ENCODE measurements at regions not wholly inside any gene's neighbourhood (a gene's known extent, or its start where the extent isn't known, plus 50 kb on each side); places are given as distances from the start of the nearest gene placed in this dataset.
"Not testable (repeated sequence)": the region's sequence is repeated elsewhere in the genome, so short reads cannot be mapped to it uniquely, and the experiment has no call there.

DNA sequence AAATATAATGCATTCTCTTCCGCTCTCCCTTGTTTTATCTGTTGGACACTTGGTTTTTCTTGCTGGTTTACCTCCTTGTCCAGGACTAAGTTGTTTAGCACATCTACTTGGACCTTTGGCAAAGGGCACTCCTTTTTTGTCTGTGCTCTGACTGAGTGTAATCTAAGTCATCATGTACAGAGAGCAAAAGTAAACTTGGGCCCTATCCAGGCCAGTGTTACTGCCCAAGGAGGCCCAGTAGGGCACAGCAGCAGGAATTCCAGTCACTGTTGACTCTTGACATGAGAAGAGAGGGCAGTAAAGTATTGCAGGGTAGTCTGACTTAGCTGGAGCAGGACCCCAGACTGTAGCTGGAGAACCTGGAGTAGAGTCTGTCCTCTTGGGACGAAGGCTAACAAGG is 445.5 kb downstream of the ZIC3 start:
- no peak for DNase-seq (ENCODE audit: low read depth in 4 of 4, low spot score in 3 of 4)

DNA sequence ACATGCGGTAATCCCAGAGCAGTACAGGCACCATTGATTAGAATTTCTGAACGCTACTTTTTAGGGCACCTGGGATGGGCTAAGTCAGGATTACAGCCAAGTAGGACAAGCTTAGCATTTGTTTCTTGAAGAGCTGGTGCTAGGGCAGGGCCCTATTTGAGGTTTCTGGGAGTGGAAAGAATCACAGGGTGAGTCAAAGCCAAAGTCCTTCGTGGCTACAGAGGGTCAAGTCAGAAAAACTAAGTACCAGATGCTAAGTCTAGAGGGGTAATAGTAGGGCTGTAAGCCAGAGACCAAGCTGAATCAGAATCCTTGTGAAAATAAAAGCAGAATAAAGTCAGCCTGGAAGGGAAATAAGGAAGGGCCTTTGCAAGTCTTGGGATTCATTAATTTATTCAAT is 448.6 kb downstream of the ZIC3 start:
- no peak for DNase-seq (ENCODE audit: low read depth in 4 of 4, low spot score in 3 of 4)

DNA sequence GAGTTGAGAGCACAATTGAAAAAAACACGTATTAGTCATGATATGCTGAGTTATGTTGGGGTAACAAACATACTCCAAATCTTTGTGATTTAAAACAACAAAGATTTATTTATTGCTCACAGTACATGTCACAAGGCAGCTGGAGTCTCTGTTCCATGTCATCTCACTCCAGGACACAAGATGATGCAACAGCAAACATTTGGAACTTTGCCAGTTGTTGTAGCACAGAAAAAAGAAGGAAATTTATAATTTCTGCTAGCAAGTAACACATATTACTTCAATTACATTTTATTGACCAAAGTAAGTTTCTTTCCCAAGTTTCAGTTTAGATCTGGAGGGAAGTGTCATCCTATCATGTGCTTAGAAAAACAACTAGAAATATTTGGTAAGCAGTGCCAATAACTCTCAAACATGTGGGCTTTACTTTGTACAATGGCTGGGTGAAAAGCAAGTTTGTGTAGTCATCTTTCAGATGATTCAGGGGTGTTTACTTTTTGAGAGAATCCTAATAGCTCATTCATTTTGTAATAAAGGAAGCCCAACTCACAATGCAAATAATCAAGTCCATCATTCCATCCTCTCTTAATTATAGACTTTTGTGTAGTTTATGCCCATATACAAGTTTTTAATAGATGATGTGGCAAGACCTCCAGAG is 452.3 kb downstream of the ZIC3 start:
- no peak for DNase-seq (ENCODE audit: low read depth in 4 of 4, low spot score in 3 of 4)

DNA sequence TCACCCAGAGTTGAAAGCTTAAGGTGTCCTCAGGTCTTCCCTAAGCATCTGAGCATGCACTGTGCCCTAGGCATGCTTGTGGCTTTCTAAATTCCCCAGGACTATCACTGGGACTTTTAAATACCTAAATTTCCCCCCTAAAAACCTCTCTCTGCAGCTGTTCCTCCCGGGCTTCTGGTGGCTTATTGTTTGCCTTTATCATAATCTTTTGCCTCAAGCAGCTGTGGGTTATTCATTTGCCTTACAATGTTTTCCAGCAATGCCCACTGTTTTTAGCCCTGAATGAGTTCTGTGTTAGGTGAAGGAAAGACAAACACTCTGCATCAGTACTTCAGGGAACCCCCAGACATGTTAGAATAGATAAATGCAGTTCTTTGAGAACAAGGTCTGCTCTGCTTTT is 455.0 kb downstream of the ZIC3 start:
- no peak for DNase-seq (ENCODE audit: low read depth in 4 of 4, low spot score in 3 of 4)

DNA sequence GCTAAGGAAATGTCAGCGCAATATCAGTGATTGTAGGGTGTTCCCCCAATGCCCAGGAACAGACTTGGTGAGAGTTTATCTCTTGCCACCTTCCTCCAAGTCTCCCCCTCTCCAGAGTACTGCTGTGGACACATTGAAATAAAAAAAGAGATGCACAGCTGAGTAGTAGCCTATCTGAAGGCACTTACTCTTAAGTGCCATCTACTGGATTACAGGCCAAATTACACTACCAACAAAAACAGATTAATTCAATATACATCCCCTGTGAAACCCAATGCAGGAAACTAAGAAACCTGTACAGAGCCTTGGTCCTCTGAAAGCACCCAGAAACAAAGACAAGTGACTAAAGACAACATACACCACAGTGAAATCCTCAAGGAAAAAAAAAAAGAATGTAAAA is 460.3 kb downstream of the ZIC3 start:
- DNase-seq (ENCODE audit: low read depth in 4 of 4, low spot score in 3 of 4), result no peak

DNA sequence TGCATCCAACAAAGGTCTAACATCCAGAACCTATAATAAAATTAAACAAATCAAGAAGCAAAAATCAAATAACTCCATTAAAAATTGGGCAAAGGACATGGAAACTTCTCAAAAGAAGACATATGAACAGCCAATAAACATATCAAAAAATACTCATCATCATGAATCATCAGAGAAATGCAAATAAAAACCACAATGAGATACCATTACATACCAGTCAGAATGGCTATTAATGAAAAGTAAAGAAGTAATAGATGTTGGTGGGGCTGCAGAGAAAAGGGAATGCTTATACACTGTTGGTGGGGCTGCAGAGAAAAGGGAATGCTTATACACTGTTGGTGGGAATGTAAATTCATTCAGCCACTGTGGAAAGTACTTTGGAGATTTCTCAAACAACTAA is 465.8 kb downstream of the ZIC3 start:
- DNase-seq (ENCODE audit: low read depth in 4 of 4, low spot score in 3 of 4), result no peak

DNA sequence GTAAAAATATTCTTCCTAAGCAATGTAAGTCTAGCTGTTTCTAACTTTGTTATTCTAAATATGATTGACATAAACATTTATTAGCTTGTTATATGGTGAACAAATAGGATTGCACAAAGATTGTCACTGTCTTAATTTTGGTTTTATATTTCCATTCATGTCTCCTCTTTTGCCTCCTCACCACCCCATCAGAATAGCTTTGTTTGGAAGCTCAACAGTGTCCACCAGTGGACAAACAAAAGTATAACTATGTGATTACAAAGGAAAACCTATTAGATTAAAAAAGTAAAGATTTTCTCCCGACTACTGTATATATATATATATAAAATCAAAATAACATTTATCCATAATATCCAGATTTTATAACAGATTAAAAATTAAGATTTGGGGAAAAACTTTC is 468.2 kb downstream of the ZIC3 start:
- no peak for DNase-seq (ENCODE audit: low read depth in 4 of 4, low spot score in 3 of 4)

DNA sequence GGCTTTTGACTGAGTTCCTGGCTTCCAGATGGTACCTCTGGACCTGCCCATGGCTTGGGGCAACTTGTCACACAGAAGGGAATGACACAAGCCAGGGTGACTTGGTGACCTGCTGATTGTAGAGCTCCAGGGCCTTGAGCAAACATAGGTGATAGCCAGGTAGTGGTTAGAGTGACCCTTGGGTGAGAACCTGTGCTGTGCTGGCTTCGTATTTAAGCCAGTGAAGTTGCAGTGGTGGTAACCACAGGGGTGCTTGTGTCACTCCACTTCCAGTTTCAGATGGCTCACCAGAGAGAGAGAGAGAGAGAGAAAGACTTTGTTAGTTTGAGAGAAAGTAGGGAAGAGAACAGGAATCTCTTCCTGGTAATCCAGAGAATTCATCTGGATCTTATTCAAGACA is 471.6 kb downstream of the ZIC3 start:
- DNase-seq (ENCODE audit: low read depth in 4 of 4, low spot score in 3 of 4), result no peak

DNA sequence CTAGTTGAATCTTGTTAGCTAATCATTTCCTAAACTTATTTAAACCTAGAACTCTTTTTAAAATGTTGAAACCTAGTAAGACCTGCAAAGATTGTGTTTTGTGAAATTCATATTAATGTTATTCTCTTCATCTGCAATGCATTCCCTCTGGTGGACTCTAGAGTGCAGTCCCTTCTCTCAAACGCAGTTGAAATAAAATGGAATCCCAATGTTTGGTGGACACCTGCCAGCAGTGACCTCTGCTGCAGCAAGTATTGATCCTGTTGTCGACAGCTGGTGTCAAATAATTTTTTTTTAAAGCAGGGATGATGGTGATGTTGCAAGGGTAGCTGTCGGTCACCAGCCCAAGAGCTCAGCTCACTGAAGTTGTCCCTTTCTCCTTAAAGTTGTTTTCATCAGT is 492.0 kb downstream of the ZIC3 start:
- DNase-seq (ENCODE audit: low read depth in 4 of 4, low spot score in 3 of 4), result no peak

DNA sequence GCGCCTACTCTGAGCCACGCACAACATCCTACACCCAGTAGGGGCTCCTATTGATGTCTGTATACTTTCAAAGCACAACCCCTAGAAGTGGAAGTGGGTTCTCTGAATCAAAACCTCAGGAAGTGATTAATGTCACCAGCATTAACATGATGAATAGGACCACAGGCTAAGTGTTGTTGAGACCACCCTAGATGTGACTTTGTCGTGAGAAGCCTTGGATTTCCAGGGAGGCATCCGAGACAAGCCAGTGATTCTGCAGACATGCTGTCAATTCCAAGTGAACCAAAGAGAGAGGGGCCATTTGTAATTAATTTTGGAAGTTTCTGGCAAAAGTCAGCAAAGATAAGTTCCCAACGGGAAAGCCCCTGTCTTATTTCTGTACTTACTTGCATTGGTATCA is 493.0 kb downstream of the ZIC3 start:
- DNase-seq (ENCODE audit: low read depth in 4 of 4, low spot score in 3 of 4), result no peak

DNA sequence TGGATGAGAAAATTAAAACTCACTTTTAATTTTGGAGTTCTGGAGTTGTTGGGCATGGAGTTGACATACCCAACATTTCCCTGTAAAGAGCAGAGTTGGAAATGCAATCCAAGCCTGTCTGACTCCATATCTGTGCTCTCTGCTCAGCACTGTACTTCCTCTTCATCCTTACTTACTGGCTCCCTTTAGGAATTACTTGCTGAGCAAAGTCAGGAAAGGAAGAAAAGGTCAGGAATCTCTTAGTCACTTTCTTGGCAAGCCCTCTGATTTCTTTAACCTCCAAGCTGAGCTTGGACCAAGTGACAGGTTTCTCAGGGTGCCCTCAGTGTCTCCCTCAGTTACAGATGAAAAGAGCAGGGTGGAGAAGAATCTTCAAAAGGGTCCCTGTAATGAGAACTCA is 501.5 kb downstream of the ZIC3 start:
- no peak for DNase-seq (ENCODE audit: low read depth in 4 of 4, low spot score in 3 of 4)

DNA sequence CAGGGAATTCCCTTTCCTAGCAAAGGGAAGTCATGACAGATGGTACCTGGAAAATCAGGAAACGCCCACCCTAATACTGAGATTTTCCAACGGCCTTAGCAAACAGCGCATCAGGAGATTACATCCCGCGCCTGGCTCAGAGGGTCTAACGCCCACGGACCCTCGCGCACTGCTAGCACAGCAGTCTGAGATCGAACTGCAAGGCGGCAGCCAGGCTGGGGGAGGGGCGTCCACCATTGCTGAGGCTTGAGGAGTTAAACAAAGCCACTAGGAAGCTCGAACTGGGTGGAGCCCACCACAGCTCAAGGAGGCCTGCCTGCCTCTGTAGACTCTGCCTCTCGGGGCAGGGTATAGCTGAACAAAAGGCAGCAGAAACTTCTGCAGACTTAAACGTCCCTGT is 507.7 kb downstream of the ZIC3 start:
- no peak for DNase-seq (ENCODE audit: low read depth in 4 of 4, low spot score in 3 of 4)

DNA sequence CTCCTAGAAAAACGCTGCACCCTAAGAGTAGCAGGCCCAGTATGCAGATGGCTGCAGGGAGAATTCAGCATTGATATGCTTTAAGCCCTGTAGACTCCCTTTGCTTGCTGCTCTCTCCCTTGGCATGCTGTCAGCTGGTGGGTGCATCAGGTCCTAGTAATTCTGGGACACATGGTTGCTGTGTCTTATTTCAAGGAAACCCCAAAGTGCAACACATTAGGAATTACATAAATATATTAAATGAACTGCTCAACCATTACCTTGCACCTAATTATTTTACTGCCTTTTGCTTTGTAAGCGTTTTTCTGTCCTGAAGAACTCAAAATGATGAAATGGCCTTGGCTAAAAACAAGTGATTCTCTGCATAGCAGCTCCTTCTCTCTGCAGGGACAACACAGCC is 516.3 kb downstream of the ZIC3 start:
- no peak for DNase-seq (ENCODE audit: low read depth in 4 of 4, low spot score in 3 of 4)

DNA sequence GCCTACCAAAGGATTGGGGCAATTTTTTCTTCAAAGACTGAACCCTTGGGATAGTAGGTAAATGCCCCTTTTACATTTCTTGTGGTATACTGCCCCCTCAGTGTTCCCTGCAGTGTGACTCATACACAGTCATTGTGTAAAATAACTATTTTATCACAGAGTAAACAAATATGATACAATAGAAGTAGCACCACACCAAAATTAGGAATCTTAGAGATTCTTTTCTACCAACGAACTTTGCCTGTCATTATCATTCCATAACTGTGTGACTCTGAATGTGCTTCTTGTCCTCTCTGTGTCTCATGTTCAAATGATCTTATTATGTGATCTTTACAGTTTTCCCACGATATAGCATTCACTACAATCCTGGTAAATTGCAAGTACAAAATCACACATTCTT is 517.0 kb downstream of the ZIC3 start:
- DNase-seq (ENCODE audit: low read depth in 4 of 4, low spot score in 3 of 4), result no peak

DNA sequence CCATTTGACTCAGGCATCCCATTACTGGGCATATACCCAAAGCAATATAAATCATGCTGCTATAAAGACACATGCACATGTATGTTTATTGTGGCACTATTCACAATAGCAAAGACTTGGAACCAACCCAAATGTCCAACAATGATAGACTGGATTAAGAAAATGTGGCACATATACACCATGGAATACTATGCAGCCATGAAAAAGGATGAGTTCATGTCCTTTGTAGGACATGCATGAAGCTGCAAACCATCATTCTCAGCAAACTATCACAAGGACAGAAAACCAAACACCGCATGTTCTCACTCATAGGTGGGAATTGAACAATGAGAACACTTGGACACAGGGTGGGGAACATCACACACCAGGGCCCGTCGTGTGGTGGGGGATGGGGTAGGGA is 545.0 kb downstream of the ZIC3 start:
- DNase-seq (ENCODE audit: low read depth in 4 of 4, low spot score in 3 of 4), result not testable (repeated sequence)

DNA sequence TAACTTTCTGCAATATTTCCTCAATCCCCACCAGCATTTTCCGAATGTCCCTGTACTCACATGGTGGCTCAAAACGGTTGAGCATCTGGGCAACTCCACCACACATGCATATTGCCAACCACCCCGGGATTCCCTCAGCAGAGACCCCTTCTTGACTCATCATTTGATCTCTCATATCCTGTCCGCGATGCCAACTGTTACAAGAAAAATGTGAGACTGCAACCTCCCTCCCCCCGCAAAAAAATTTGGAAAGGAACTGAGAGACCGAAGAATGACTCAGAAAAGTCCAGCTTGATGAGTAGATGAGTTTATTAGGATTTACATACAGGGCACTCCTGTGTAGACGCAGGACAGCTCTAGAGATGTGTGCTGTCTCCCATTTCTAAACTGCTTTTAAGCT is 561.4 kb downstream of the ZIC3 start:
- DNase-seq (ENCODE audit: low read depth in 4 of 4, low spot score in 3 of 4), result no peak

DNA sequence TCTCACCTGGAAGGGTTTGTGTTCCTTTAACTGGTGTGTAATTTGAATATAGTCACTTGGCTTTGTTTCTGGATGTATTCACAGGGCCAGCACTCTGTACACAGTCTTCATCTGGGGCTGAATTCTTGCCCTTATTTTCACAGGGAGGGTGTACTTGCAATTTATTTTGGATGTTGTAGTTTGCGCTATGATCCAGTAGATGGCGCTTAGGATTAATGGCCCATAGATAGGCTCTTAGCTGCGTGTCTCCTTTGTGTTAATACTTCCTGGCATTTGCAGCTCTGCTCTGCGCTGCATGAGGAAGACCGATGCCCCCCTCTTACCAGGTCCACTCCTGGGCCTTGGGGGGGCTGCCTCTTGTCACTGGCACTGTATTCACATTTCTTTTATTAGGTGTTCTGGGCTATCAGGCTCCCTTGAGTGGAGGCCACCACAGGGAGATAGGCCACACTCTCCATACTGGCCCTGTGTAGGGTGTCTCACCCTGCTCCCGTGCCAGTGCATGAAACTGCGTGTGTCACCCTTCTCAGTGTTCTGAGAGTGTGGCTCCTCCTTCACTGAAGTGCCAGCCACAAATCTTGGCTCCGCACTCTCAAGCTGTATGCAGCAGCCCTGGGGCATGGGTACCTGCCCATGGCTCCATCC is 562.2 kb downstream of the ZIC3 start:
- DNase-seq (ENCODE audit: low read depth in 4 of 4, low spot score in 3 of 4), result peak in 2 of 4 donors; percentile 2

DNA sequence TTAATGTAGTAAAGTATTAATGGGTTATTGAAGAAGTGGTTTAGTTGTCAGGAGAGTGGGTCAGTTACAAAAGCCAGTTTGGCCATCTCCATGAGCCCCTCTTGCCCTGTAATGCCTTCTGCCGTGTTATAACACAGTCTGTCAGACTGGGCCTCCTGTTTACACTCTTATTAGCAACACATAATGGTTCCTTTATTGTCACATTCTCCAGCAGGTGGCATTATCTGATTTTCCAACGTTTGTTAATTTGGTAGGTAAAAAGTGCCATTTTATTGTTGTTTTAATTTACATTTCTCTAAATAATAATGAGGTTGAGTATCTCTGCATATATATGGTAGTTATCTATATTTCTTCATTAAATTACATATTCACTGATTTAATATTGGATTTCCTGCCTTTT is 560.8 kb downstream of the FGF13 start:
- no peak for DNase-seq (ENCODE audit: low read depth in 4 of 4, low spot score in 3 of 4)

DNA sequence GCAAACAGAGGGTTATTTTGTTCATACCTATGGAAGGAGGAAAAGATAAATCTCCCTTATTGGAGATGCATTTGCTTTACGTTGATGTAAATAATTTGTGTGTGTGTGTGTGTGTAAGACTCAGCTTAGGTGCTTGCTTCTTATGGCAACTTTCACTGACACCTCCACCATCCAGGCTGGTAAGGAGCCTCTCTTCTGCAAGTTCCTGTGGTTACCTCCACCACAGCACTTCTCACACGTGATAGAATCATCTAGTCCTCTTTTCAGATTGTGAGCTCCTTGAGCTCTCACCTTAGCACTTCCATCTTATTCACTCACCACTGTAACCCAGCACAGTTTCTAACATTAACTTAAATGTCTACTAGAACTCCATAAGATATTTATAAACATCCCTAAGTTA is 553.7 kb downstream of the FGF13 start:
- DNase-seq (ENCODE audit: low read depth in 4 of 4, low spot score in 3 of 4), result no peak

DNA sequence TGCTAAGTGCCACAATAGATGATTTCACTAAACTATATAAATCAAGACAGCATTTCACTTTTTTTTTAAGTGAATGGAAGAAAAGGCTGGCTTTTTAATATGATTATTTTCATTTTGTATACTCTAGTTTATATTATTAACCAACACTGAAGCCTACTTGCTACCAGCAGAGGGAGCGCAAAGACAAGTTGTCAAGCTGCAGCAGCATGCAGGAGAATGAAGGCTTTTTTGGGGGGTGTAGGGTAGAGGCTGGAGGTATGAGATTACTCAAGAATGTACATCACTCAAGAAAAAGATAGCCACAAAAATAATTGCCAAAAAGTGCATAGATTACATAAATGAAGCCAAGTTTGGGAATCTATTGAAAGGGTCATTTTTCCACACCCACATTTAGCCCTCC is 519.5 kb downstream of the FGF13 start:
- DNase-seq (ENCODE audit: low read depth in 4 of 4, low spot score in 3 of 4), result peak in 1 of 4 donors; percentile 4

DNA sequence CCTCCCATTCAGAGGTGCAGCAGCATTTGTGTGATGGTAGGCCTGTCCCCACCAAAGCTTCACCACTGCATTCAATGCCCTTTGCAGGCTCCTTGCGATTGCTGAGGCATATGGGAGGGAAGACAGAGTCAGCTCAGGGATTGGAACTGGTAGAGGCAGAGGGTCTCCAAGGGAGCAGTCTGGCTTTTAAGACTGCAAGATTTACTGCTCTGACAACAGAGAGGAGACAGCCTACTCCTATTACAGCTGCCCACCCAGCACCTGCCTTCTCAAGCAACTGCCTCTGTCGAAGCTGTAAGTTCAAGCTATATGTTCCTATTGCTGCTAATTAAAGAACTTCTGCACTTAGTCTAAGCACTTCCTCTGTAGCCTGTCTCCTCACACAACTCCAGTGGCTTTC is 481.8 kb downstream of the FGF13 start:
- DNase-seq (ENCODE audit: low read depth in 4 of 4, low spot score in 3 of 4), result no peak

DNA sequence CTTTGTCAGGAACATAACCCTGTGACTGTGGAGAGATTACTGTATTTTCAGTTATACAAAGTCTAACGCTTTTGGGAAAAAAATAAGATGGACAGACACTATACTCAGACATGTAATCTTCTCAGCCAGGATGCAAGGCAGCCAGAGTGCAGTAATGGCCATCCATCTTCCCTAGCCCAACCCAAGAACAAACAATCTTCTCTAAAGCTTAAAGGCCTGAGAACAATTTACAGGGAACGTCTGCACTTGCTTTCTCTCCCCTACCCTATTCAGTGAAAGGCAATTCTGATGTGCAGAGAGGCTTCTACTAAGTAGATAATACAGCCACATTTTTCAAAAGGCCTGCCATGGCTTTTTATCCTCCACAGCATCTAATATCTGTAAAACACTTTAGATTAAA is 471.3 kb downstream of the FGF13 start:
- no peak for DNase-seq (ENCODE audit: low read depth in 4 of 4, low spot score in 3 of 4)

DNA sequence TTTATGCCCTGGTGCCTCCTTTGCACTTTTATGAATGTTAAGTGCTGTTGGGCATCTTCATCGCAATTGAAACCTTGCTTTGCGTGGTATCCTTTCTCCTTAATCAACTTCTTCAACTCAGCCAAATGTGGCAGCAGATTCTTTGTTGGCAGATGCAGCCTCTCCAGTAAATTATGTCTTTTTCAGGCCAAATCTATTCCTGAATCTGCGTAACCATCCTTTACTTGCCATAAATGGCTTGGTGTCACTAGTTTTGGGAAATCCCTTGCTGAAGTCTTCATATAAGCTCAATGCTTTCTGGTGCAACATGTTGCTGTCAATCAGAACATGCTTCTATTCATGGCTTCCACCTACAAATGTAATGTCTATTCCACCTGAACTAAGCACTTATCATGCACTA is 457.5 kb downstream of the FGF13 start:
- no peak for DNase-seq (ENCODE audit: low read depth in 4 of 4, low spot score in 3 of 4)

Measured in right renal pelvis (tissue), 4 donors.